GM12865 (cell line): ENCODE measurements at regions not wholly inside any gene's neighbourhood (a gene's known extent, or its start where the extent isn't known, plus 50 kb on each side); places are given as distances from the start of the nearest gene placed in this dataset.
"Not testable (repeated sequence)": the region's sequence is repeated elsewhere in the genome, so short reads cannot be mapped to it uniquely, and the experiment has no call there.

Source experiments
- DNase-seq: peaks from one replicate; pipeline ENCODE4 v3.0.0; 2010; ENCODE audit warnings: low read depth
- H3K4me3 ChIP-seq: 2 replicates; pipeline ENCODE4 v1.5.1; 2011; ENCODE audit warnings: mild to moderate bottlenecking, low read depth, low read length, control low read depth
- CTCF ChIP-seq: IDR thresholded peaks from 2 replicates; pipeline ENCODE4 v1.5.1; 2011; ENCODE audit warnings: low read length, control low read depth, low read depth, inconsistent platforms; ENCODE audit not compliant: insufficient read depth; ENCODE audit errors: missing control alignments

GRCh38 chr5:108567429-108567828 is 180.3 kb upstream of the FER start:
- TF ChIP-seq CTCF, result no peak
- no peak overlapping the region for H3K4me3 ChIP-seq
- DNase-seq, result no peak

GRCh38 chr5:108564441-108564840 is 182.5 kb upstream of the FBXL17 start:
- TF ChIP-seq CTCF, result no peak
- DNase-seq, result no peak
- no peak overlapping the region for H3K4me3 ChIP-seq

- no peak overlapping the region for H3K4me3 ChIP-seq
- no peak for DNase-seq
- TF ChIP-seq CTCF, result no peak
These were observed 180.2 kb upstream of the FBXL17 start for GRCh38 chr5:108562205-108562454.

GRCh38 chr5:108561416-108562204 is 179.7 kb upstream of the FBXL17 start:
- no peak for TF ChIP-seq CTCF
- no peak for DNase-seq
- H3K4me3 ChIP-seq, result no peak overlapping the region

GRCh38 chr5:108560581-108560980 is 178.7 kb upstream of the FBXL17 start:
- DNase-seq, result no peak
- no peak for TF ChIP-seq CTCF
- H3K4me3 ChIP-seq, result no peak overlapping the region

GRCh38 chr5:108560166-108560565 is 178.3 kb upstream of the FBXL17 start:
- TF ChIP-seq CTCF, result no peak
- no peak overlapping the region for H3K4me3 ChIP-seq
- no peak for DNase-seq

GRCh38 chr5:108558840-108559239 is 176.9 kb upstream of the FBXL17 start:
- DNase-seq, H3K4me3 ChIP-seq: not testable (repeated sequence)

- not testable (repeated sequence) for DNase-seq, H3K4me3 ChIP-seq
These were observed 176.2 kb upstream of the FBXL17 start for GRCh38 chr5:108558142-108558541.
